Keratinocyte (primary cell): ENCODE measurements at regions not wholly inside any gene's neighbourhood (a gene's known extent, or its start where the extent isn't known, plus 50 kb on each side); places are given as distances from the start of the nearest gene placed in this dataset.

ENCODE experiments used
- DNase-seq: peaks from one replicate; pipeline ENCODE4 v3.0.0-alpha.2; 2011; ENCODE audit warnings: low read depth, missing footprints, low spot score
- FAIRE-seq: peaks from 2 replicates; lab custom pipeline; 2011; peaks lifted over from hg19 to GRCh38; lab: Jason Lieb, UNC
- H2AFZ ChIP-seq: 2 replicates; pipeline ENCODE4 v1.6.0; 2012; ENCODE audit warnings: low read length, control low read depth, inconsistent platforms; ENCODE audit not compliant: control insufficient read depth
- H3K27ac ChIP-seq: 2 replicates; pipeline ENCODE4 v1.5.1; 2011; ENCODE audit warnings: low read length; ENCODE audit not compliant: control insufficient read depth, insufficient read depth
- H3K27me3 ChIP-seq: 3 replicates; pipeline ENCODE4 v1.6.0; 2011; ENCODE audit warnings: low read length; ENCODE audit not compliant: control insufficient read depth, insufficient read depth; ENCODE audit errors: extremely low read depth
- H3K36me3 ChIP-seq, 2 experiments: 2 replicates in 1 of 2; 3 replicates in 1 of 2; pipeline ENCODE4 v1.5.1; 2011; ENCODE audit warnings: low read length in 2 of 2, mild to moderate bottlenecking in 1 of 2; ENCODE audit not compliant: control insufficient read depth in 2 of 2, insufficient read depth in 2 of 2; ENCODE audit errors: extremely low read depth in 1 of 2
- H3K4me1 ChIP-seq: 3 replicates; pipeline ENCODE4 v1.5.1; 2011; ENCODE audit warnings: low read length; ENCODE audit not compliant: control insufficient read depth, insufficient read depth; ENCODE audit errors: extremely low read depth
- H3K4me2 ChIP-seq: 3 replicates; pipeline ENCODE4 v1.6.0; 2011; ENCODE audit warnings: low read depth, low read length; ENCODE audit not compliant: control insufficient read depth, insufficient read depth; ENCODE audit errors: extremely low read depth
- H3K4me3 ChIP-seq, 3 experiments: fragments of 200-600 bp in 1 of 3; sonication (generic) in 1 of 3; 2 replicates in 2 of 3; 3 replicates in 1 of 3; pipeline ENCODE4 v1.5.1; 2011 to 2016; ENCODE audit warnings: low read length in 3 of 3, mild to moderate bottlenecking in 3 of 3, control low read depth in 2 of 3, inconsistent platforms in 1 of 3, low read depth in 1 of 3, mixed read lengths in 1 of 3, mixed run types in 1 of 3, moderate library complexity in 1 of 3; ENCODE audit not compliant: control insufficient read depth in 2 of 3, insufficient read depth in 2 of 3; ENCODE audit errors: extremely low read depth in 1 of 3
- H3K79me2 ChIP-seq: 2 replicates; pipeline ENCODE4 v1.6.0; 2012; ENCODE audit warnings: low read length; ENCODE audit not compliant: control insufficient read depth, insufficient read depth
- H3K9ac ChIP-seq: 3 replicates; pipeline ENCODE4 v1.6.0; 2011; ENCODE audit warnings: low read length; ENCODE audit not compliant: control insufficient read depth, insufficient read depth; ENCODE audit errors: extremely low read depth
- H3K9me1 ChIP-seq: 3 replicates; pipeline ENCODE4 v1.6.0; 2011; ENCODE audit warnings: low read length; ENCODE audit not compliant: control insufficient read depth, insufficient read depth; ENCODE audit errors: extremely low read depth
- H3K9me3 ChIP-seq: 2 replicates; pipeline ENCODE4 v1.5.1; 2012; ENCODE audit warnings: low read depth, low read length; ENCODE audit not compliant: control insufficient read depth
- H4K20me1 ChIP-seq: 3 replicates; pipeline ENCODE4 v1.6.0; 2011; ENCODE audit warnings: low read length; ENCODE audit not compliant: control insufficient read depth, insufficient read depth; ENCODE audit errors: extremely low read depth
- CTCF ChIP-seq, 3 experiments: IDR thresholded peaks in 1 of 3; conservative IDR thresholded peaks in 1 of 3; optimal IDR thresholded peaks in 1 of 3; 2 replicates in 2 of 3; 3 replicates in 1 of 3; pipeline versions ENCODE3 to v1.5.1; 2011; ENCODE audit warnings: low read length in 3 of 3, mild to moderate bottlenecking in 3 of 3, moderate library complexity in 2 of 3, control low read depth in 1 of 3, inconsistent platforms in 1 of 3; ENCODE audit not compliant: insufficient read depth in 2 of 3; ENCODE audit errors: extremely low read depth in 1 of 3
- EZH2 ChIP-seq: IDR thresholded peaks from one replicate; pipeline ENCODE4 v1.6.1; 2012; ENCODE audit warnings: inconsistent platforms, mild to moderate bottlenecking, low read length, moderate library complexity
- dilution Hi-C: fragments of 300-500 bp; cut with MboI; formaldehyde crosslinking; loops from one replicate; pipeline ENCODE4 v1.7.0; 2020; ENCODE audit warnings: low sequenced_read_pairs; ENCODE audit not compliant: extremely low pct_ligation_motif_present

GRCh38 chr2:163281717-163282116 lies 443.1 kb upstream of the KCNH7 start:
- no peak overlapping the region for H2AFZ ChIP-seq

GRCh38 chr2:163269374-163270021 lies 430.9 kb upstream of the KCNH7 start:
- Histone ChIP-seq H3K9me3 (peaks cover 2% of the 10 kb centered on the region), H3K4me3 (no peak overlapping the region), H3K79me2 (no peaks in the 10 kb centered on the region), H3K27me3 (no peaks in the 10 kb centered on the region), H3K36me3 (no peaks in the 10 kb centered on the region), H3K9me1 (no peaks in the 10 kb centered on the region), H3K27ac (no peak overlapping the region), H4K20me1 (no peaks in the 10 kb centered on the region), H3K4me1 (peaks cover 7% of the 10 kb centered on the region), H2AFZ (no peak overlapping the region), H3K4me2 (no peak overlapping the region), H3K9ac (no peak overlapping the region)
- TF ChIP-seq EZH2 (no peak), CTCF (optimal IDR thresholded peaks at IDR 0.05 in 1 of 3, IDR thresholded peaks at IDR 0.05 in 1 of 3, conservative IDR thresholded peaks at IDR 0.05 in 1 of 3; ENCODE audit: extremely low read depth in 1 of 3, insufficient read depth in 2 of 3, low read length in 3 of 3) (no peak)
- dilution Hi-C loops, result no loop called here
- no peak for FAIRE-seq
- DNase-seq, result no peak

More at GRCh38 chr2:163281717-163282116, 443.1 kb upstream of the KCNH7 start:
- dilution Hi-C loops, result no loop called here
- no peaks in the 10 kb centered on the region for H3K36me3 ChIP-seq
- FAIRE-seq (no peak), DNase-seq (no peak)
- no peaks in the 10 kb centered on the region for H3K9me3 ChIP-seq
- H3K9ac ChIP-seq, result no peak overlapping the region
- H3K27ac ChIP-seq, result no peak overlapping the region
- H3K9me1 ChIP-seq, result no peaks in the 10 kb centered on the region
- TF ChIP-seq CTCF (optimal IDR thresholded peaks at IDR 0.05 in 1 of 3, IDR thresholded peaks at IDR 0.05 in 1 of 3, conservative IDR thresholded peaks at IDR 0.05 in 1 of 3; ENCODE audit: extremely low read depth in 1 of 3, insufficient read depth in 2 of 3, low read length in 3 of 3) (no peak), EZH2 (no peak)
- no peaks in the 10 kb centered on the region for H4K20me1 ChIP-seq
- no peak overlapping the region for H3K4me3 ChIP-seq
- H3K4me1 ChIP-seq, result no peaks in the 10 kb centered on the region
- no peaks in the 10 kb centered on the region for H3K27me3 ChIP-seq
- H3K79me2 ChIP-seq, result no peaks in the 10 kb centered on the region
- no peak overlapping the region for H3K4me2 ChIP-seq
